Right atrium auricular region (tissue), 2 donors: ENCODE measurements at regions not wholly inside any gene's neighbourhood (a gene's known extent, or its start where the extent isn't known, plus 50 kb on each side); places are given as distances from the start of the nearest gene placed in this dataset.

ENCODE experiments used
- DNase-seq: peaks from one replicate; pipeline ENCODE4 v3.0.0-alpha.2; 2019; ENCODE audit warnings: low spot score
- H3K27ac ChIP-seq, 2 donors: fragments of 200-600 bp; sonication (generic); 1 replicate in 1 of 2; 2 replicates in 1 of 2; pipeline ENCODE4 v1.5.1; 2016 to 2019
- H3K27me3 ChIP-seq, 2 donors: fragments of 200-600 bp; sonication (generic); one replicate each; pipeline versions ENCODE4 v1.5.1 to v1.6.0; 2017 to 2019
- H3K36me3 ChIP-seq: fragments of 200-600 bp; sonication (generic); one replicate; pipeline ENCODE4 v1.5.1; 2016
- H3K4me1 ChIP-seq, 2 donors: fragments of 200-600 bp; sonication (generic); one replicate each; pipeline versions ENCODE4 v1.5.1 to v1.6.0; 2017 to 2019
- H3K4me3 ChIP-seq, 2 donors: fragments of 200-600 bp; sonication (generic); 1 replicate in 1 of 2; 2 replicates in 1 of 2; pipeline ENCODE4 v1.5.1; 2017 to 2019; ENCODE audit warnings: mild to moderate bottlenecking in 1 of 2, moderate library complexity in 1 of 2
- H3K9me3 ChIP-seq, 2 donors: fragments of 200-600 bp; sonication (generic); one replicate each; pipeline ENCODE4 v1.5.1; 2019
- CTCF ChIP-seq, 2 donors: fragments of 200-600 bp; sonication (generic); IDR thresholded peaks; one replicate each; pipeline ENCODE4 v1.5.1; 2019; ENCODE audit warnings: antibody characterized with exemption in 2 of 2

GRCh38 chr11:80443177-80443576, 1002.3 kb upstream of the TENM4 start:
- H3K4me3 ChIP-seq: no peak overlapping the region
- no peak for DNase-seq
- H3K36me3 ChIP-seq: no peaks in the 10 kb centered on the region
- no peak overlapping the region for H3K27ac ChIP-seq
- no peaks in the 10 kb centered on the region for H3K9me3 ChIP-seq
- H3K27me3 ChIP-seq: no peaks in the 10 kb centered on the region
- no peak for TF ChIP-seq CTCF (IDR thresholded peaks at IDR 0.05)
- H3K4me1 ChIP-seq: no peaks in the 10 kb centered on the region

- Histone ChIP-seq H3K36me3 (no peaks in the 10 kb centered on the region), H3K4me1 (no peaks in the 10 kb centered on the region), H3K9me3 (no peaks in the 10 kb centered on the region), H3K27me3 (no peaks in the 10 kb centered on the region), H3K4me3 (no peak overlapping the region), H3K27ac (no peak overlapping the region)
- DNase-seq: no peak
- no peak for TF ChIP-seq CTCF (IDR thresholded peaks at IDR 0.05)
These were observed 1001.0 kb upstream of the TENM4 start for GRCh38 chr11:80441821-80442220.

- H3K27me3 ChIP-seq: no peaks in the 10 kb centered on the region
- DNase-seq: no peak
- H3K27ac ChIP-seq: no peak overlapping the region
- H3K4me1 ChIP-seq: no peaks in the 10 kb centered on the region
- no peaks in the 10 kb centered on the region for H3K36me3 ChIP-seq
- H3K4me3 ChIP-seq: no peak overlapping the region
- H3K9me3 ChIP-seq: no peaks in the 10 kb centered on the region
- no peak for TF ChIP-seq CTCF (IDR thresholded peaks at IDR 0.05)
These were observed 1000.0 kb upstream of the TENM4 start for GRCh38 chr11:80440835-80441234.

- no peaks in the 10 kb centered on the region for H3K27me3 ChIP-seq
- TF ChIP-seq CTCF (IDR thresholded peaks at IDR 0.05): no peak
These were observed 995.7 kb upstream of the TENM4 start for GRCh38 chr11:80436547-80436946.

GRCh38 chr11:80435345-80435744, 994.5 kb upstream of the TENM4 start:
- DNase-seq: no peak
- no peaks in the 10 kb centered on the region for H3K36me3 ChIP-seq
- H3K27me3 ChIP-seq: no peaks in the 10 kb centered on the region
- no peaks in the 10 kb centered on the region for H3K9me3 ChIP-seq
- H3K27ac ChIP-seq: no peak overlapping the region
- TF ChIP-seq CTCF (IDR thresholded peaks at IDR 0.05): no peak
- no peaks in the 10 kb centered on the region for H3K4me1 ChIP-seq
- H3K4me3 ChIP-seq: no peak overlapping the region

More at GRCh38 chr11:80436547-80436946, 995.7 kb upstream of the TENM4 start:
- Histone ChIP-seq H3K4me3 (no peak overlapping the region), H3K4me1 (no peaks in the 10 kb centered on the region), H3K27ac (no peak overlapping the region), H3K9me3 (no peaks in the 10 kb centered on the region), H3K36me3 (no peaks in the 10 kb centered on the region)
- DNase-seq: no peak

- H3K36me3 ChIP-seq: no peaks in the 10 kb centered on the region
- no peak for DNase-seq
- H3K27ac ChIP-seq: no peak overlapping the region
- no peak for TF ChIP-seq CTCF (IDR thresholded peaks at IDR 0.05)
- H3K9me3 ChIP-seq: no peaks in the 10 kb centered on the region
- no peaks in the 10 kb centered on the region for H3K4me1 ChIP-seq
- H3K27me3 ChIP-seq: no peaks in the 10 kb centered on the region
- no peak overlapping the region for H3K4me3 ChIP-seq
These were observed 991.2 kb upstream of the TENM4 start for GRCh38 chr11:80432057-80432456.
